DOHH2 (cell line): ENCODE measurements at regions not wholly inside any gene's neighbourhood (a gene's known extent, or its start where the extent isn't known, plus 50 kb on each side); places are given as distances from the start of the nearest gene placed in this dataset.

ENCODE experiments used
- H3F3A ChIP-seq: fragments of 200-600 bp; sonication (generic), shearing (Covaris generic); 2 replicates; pipeline ENCODE4 v1.6.0; 2016; ENCODE audit warnings: antibody characterized with exemption, mild to moderate bottlenecking; ENCODE audit not compliant: control insufficient read depth, insufficient read depth
- H3K27ac ChIP-seq: fragments of 200-600 bp; sonication (generic); 2 replicates; pipeline ENCODE4 v1.5.1; 2014; ENCODE audit warnings: low read depth, mild to moderate bottlenecking, low read length, moderate library complexity
- H3K27me3 ChIP-seq: fragments of 200-600 bp; sonication (generic); 2 replicates; pipeline ENCODE4 v1.6.1; 2014; ENCODE audit warnings: mild to moderate bottlenecking, low read length, mixed read lengths; ENCODE audit not compliant: control insufficient read depth
- H3K36me3 ChIP-seq: fragments of 200-600 bp; sonication (generic); 2 replicates; pipeline ENCODE4 v1.6.1; 2014; ENCODE audit warnings: mild to moderate bottlenecking, low read length, moderate library complexity, mixed read lengths; ENCODE audit not compliant: control insufficient read depth
- H3K4me1 ChIP-seq: fragments of 200-600 bp; sonication (generic); 2 replicates; pipeline ENCODE4 v1.6.1; 2014; ENCODE audit warnings: mild to moderate bottlenecking, low read length, mixed read lengths; ENCODE audit not compliant: control insufficient read depth
- H3K4me2 ChIP-seq: fragments of 200-600 bp; sonication (generic); 2 replicates; pipeline ENCODE4 v1.6.0; 2014; ENCODE audit warnings: mild to moderate bottlenecking, low read length, moderate library complexity
- H3K4me3 ChIP-seq: fragments of 200-600 bp; sonication (generic); 2 replicates; pipeline ENCODE4 v1.5.1; 2014; ENCODE audit warnings: mild to moderate bottlenecking, low read length, mixed read lengths
- H3K79me2 ChIP-seq: fragments of 200-600 bp; sonication (generic); 2 replicates; pipeline ENCODE4 v1.6.1; 2014; ENCODE audit warnings: mild to moderate bottlenecking, low read length, mixed read lengths; ENCODE audit not compliant: control insufficient read depth
- H3K9me2 ChIP-seq: fragments of 200-600 bp; sonication (generic); replicated peaks from 2 replicates; pipeline ENCODE4 v1.6.1; 2014; ENCODE audit warnings: mild to moderate bottlenecking, low read length, mixed read lengths; ENCODE audit not compliant: control insufficient read depth
- H3K9me3 ChIP-seq: fragments of 200-600 bp; sonication (generic); 2 replicates; pipeline ENCODE4 v1.6.1; 2014; ENCODE audit warnings: antibody characterized with exemption, low read length, mixed read lengths; ENCODE audit not compliant: control insufficient read depth, insufficient read depth
- H4K20me1 ChIP-seq: fragments of 200-600 bp; sonication (generic); 2 replicates; pipeline ENCODE4 v1.6.0; 2014; ENCODE audit warnings: low read depth, mild to moderate bottlenecking, antibody characterized with exemption, low read length, moderate library complexity; ENCODE audit not compliant: control insufficient read depth, insufficient read depth
- CTCF ChIP-seq: fragments of 200-600 bp; sonication (generic); IDR thresholded peaks from one replicate; pipeline ENCODE4 v1.5.1; 2014; ENCODE audit warnings: antibody characterized with exemption, mild to moderate bottlenecking, low read depth, low read length; ENCODE audit not compliant: poor library complexity, severe bottlenecking
- EZH2phosphoT487 ChIP-seq: fragments of 200-600 bp; sonication (generic); IDR thresholded peaks from 2 replicates; pipeline ENCODE4 v1.6.1; 2017; ENCODE audit warnings: borderline replicate concordance, mild to moderate bottlenecking, antibody characterized with exemption, low read length, moderate library complexity, mixed read lengths

GRCh38 chr4:115272185-115272584 lies 158.8 kb upstream of the NDST4 start:
- Histone ChIP-seq H3K27ac (no peak overlapping the region), H3K4me1 (peaks cover 29% of the 10 kb centered on the region), H3K4me2 (no peak overlapping the region), H3K27me3 (no peaks in the 10 kb centered on the region), H3K9me2 (no peaks in the 10 kb centered on the region), H4K20me1 (no peaks in the 10 kb centered on the region), H3K9me3 (peaks cover 22% of the 10 kb centered on the region; the same call in 1 of the 2 replicates), H3K4me3 (no peak overlapping the region), H3K79me2 (no peaks in the 10 kb centered on the region), H3K36me3 (peaks cover 22% of the 10 kb centered on the region), H3F3A (peaks cover 2% of the 10 kb centered on the region; the same call in 1 of the 2 replicates)
- TF ChIP-seq EZH2phosphoT487 (no peak), CTCF (no peak)

- H3K4me2 ChIP-seq: no peak overlapping the region
- H4K20me1 ChIP-seq: no peaks in the 10 kb centered on the region
- no peaks in the 10 kb centered on the region for H3K79me2 ChIP-seq
- H3F3A ChIP-seq: no peaks in the 10 kb centered on the region
- no peak for TF ChIP-seq CTCF
- no peak for TF ChIP-seq EZH2phosphoT487
- H3K36me3 ChIP-seq: no peaks in the 10 kb centered on the region
- no peak overlapping the region for H3K27ac ChIP-seq
- H3K9me2 ChIP-seq: no peaks in the 10 kb centered on the region
- no peaks in the 10 kb centered on the region for H3K27me3 ChIP-seq
- H3K4me3 ChIP-seq: no peak overlapping the region
- H3K4me1 ChIP-seq: no peaks in the 10 kb centered on the region
- no peaks in the 10 kb centered on the region for H3K9me3 ChIP-seq
Observed at GRCh38 chr4:115260195-115260594, 146.8 kb upstream of the NDST4 start.

GRCh38 chr4:115259642-115260041 lies 146.2 kb upstream of the NDST4 start:
- Histone ChIP-seq H3K27me3 (no peaks in the 10 kb centered on the region), H3K27ac (no peak overlapping the region), H3K79me2 (no peaks in the 10 kb centered on the region), H3K36me3 (no peaks in the 10 kb centered on the region), H3K9me3 (no peaks in the 10 kb centered on the region), H4K20me1 (no peaks in the 10 kb centered on the region), H3F3A (no peaks in the 10 kb centered on the region), H3K4me3 (no peak overlapping the region), H3K4me2 (no peak overlapping the region), H3K9me2 (no peaks in the 10 kb centered on the region), H3K4me1 (no peaks in the 10 kb centered on the region)
- TF ChIP-seq EZH2phosphoT487 (no peak), CTCF (no peak)

- H3K4me3 ChIP-seq: no peak overlapping the region
- no peak overlapping the region for H3K4me2 ChIP-seq
- no peaks in the 10 kb centered on the region for H3K27me3 ChIP-seq
- no peaks in the 10 kb centered on the region for H3K9me2 ChIP-seq
- no peaks in the 10 kb centered on the region for H3K4me1 ChIP-seq
- H3K9me3 ChIP-seq: no peaks in the 10 kb centered on the region
- no peak overlapping the region for H3K27ac ChIP-seq
- no peak for TF ChIP-seq CTCF
- H4K20me1 ChIP-seq: no peaks in the 10 kb centered on the region
- H3K36me3 ChIP-seq: no peaks in the 10 kb centered on the region
- H3K79me2 ChIP-seq: no peaks in the 10 kb centered on the region
- no peaks in the 10 kb centered on the region for H3F3A ChIP-seq
Observed at GRCh38 chr4:115249808-115250207, 136.4 kb upstream of the NDST4 start.
